ENCODE measurements at regions not wholly inside any gene's neighbourhood (a gene's known extent, or its start where the extent isn't known, plus 50 kb on each side); places are given as distances from the start of the nearest gene placed in this dataset.
A peak's percentile ranks its signal among the peaks of the same experiment; 100 is the strongest.

- TF ChIP-seq CUX1 (IDR thresholded peaks at IDR 0.05; ENCODE audit: insufficient replicate concordance, low read depth, low read length) (no peak), GATAD2B (conservative IDR thresholded peaks at IDR 0.05; ENCODE audit: low read depth) (no peak), FOXM1 (IDR thresholded peaks at IDR 0.05; ENCODE audit: low read depth, low read length) (no peak), RCOR1 (conservative IDR thresholded peaks at IDR 0.05; ENCODE audit: low read depth, low read length) (no peak), ZNF274 (IDR thresholded peaks at IDR 0.05; ENCODE audit: insufficient read depth, insufficient read length) (no peak), CBX5 (IDR thresholded peaks at IDR 0.05; ENCODE audit: low read depth) (no peak)
Measured at GRCh38 chr3:150145659-150146058, 175.0 kb upstream of the PFN2 start (continued).

GRCh38 chr3:150144191-150144708 is 173.6 kb upstream of the PFN2 start:
- SMC1A ChIA-PET (ENCODE audit: uncharacterized antibody, unreplicated experiment) = no interaction called here
- in situ Hi-C loops (cut with MboI) = no loop called here
- H3K79me2 ChIP-seq (ENCODE audit: control insufficient read depth, insufficient read depth, low read length) = no peaks in the 10 kb centered on the region
- H3K9me3 ChIP-seq (replicated peaks; ENCODE audit: control insufficient read depth, insufficient read depth, low read length) = no peaks in the 10 kb centered on the region; the same call in 1 of the 3 replicates
- no peak overlapping the region for H3K4me2 ChIP-seq (ENCODE audit: control insufficient read depth, insufficient read depth)
- DNase-seq (ENCODE audit: low read depth, low spot score) = no peak
- no peak overlapping the region for H3K27ac ChIP-seq (ENCODE audit: control insufficient read depth, insufficient read depth)
- H3K27me3 ChIP-seq (replicated peaks in 1 of 2; ENCODE audit: control insufficient read depth in 2 of 2, insufficient read depth in 2 of 2, low read length in 1 of 2) = no peaks in the 10 kb centered on the region
- TF ChIP-seq PAX8 (IDR thresholded peaks at IDR 0.05) = no peak
- POLR2A ChIA-PET = no interaction called here
- no peaks in the 10 kb centered on the region; the same call in 1 of the 2 replicates for H3K4me1 ChIP-seq (ENCODE audit: control insufficient read depth, insufficient read depth, low read length)
- peak overlapping the region; percentile 2; the same call in 1 of the 2 replicates for H2AFZ ChIP-seq (ENCODE audit: control insufficient read depth, low read depth, low read length)
- RAD21 ChIA-PET (ENCODE audit: unreplicated experiment) = no interaction called here
- FAIRE-seq = no peak
- no TSS peak for BruUV-seq (replicated peaks)
- no peak overlapping the region for H3K9ac ChIP-seq (ENCODE audit: control insufficient read depth, insufficient read depth, low read length)
- CTCF ChIA-PET = interaction anchor here (0.7 to 1.2 kb wide), 2 partner anchors 8 to 1180 kb away, joined by 3 read pairs; no protein-coding TSS in a partner anchor
- H4K20me1 ChIP-seq (ENCODE audit: control insufficient read depth, insufficient read depth) = no peaks in the 10 kb centered on the region
- 33% methylated on average over 6 of the region's 6 CpGs for WGBS (ENCODE audit: insufficient coverage, insufficient replicate concordance, low lambda C conversion rate, missing lambda C conversion rate)
- intact Hi-C loops (cut with micrococcal nuclease; ENCODE audit: unreplicated experiment) = no loop called here
- H3K4me3 ChIP-seq = no peak overlapping the region
- ATAC-seq = no peak
- no peaks in the 10 kb centered on the region for H3K36me3 ChIP-seq (ENCODE audit: control insufficient read depth in 2 of 2, insufficient read depth in 2 of 2, low read length in 1 of 2)
